OCI-LY3 (cell line): ENCODE measurements at regions not wholly inside any gene's neighbourhood (a gene's known extent, or its start where the extent isn't known, plus 50 kb on each side); places are given as distances from the start of the nearest gene placed in this dataset.

Experiments used
- EZH2phosphoT487 ChIP-seq: fragments of 200-600 bp; shearing (Covaris generic); IDR thresholded peaks from 2 replicates; pipeline ENCODE4 v1.6.1; 2018; ENCODE audit warnings: antibody characterized with exemption, mixed run types, low read depth
- TF ChIP-seq, protein P1 (sequence below): fragments of 200-600, 300-600 bp; sonication (generic); IDR thresholded peaks from 2 replicates; pipeline ENCODE4 v1.5.1; 2014; ENCODE audit warnings: antibody characterized with exemption, low read length, low read depth

DNA sequence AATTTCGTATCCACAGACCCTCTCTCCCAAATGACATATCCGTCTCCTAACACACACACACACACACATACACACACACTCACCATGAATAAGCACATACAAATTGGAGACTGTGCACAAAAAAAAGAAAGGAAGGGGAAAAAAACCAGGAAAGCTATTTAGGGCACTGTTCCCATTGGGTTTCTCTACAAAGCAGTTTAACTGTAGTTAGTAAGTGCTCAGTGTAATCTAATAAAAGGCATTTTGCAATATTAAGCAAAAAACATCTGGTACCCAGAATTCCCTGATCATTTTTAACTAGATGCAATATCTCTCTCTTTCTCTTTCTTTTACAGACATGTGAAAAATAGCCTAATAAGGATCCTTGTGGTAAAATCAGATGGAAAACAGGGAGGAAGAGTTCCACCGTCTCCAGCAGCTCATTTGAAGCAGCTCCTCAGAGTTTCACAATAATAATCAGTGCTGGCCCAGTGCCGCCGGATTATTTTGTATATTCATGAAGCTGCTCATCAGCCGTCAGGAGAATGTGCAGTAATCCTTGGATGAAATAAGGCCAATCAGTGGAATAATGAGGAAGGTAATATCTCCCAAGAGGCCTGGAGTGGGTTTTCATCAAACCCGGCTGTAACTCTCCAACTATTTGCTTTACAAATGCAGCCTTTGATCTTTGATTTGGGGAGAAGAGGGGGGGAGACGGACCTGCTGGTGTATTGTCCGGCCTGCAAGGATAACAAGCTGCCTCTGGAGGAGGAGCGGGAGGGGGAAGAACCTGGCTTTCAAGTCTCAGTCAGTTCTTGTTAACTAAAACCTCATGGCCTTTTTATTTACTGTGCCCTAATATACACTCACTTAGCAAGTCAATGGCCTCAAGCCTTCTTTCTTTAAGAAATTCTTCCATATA is 227.6 kb upstream of the SMIM21 start:
- TF ChIP-seq, protein P1, sequence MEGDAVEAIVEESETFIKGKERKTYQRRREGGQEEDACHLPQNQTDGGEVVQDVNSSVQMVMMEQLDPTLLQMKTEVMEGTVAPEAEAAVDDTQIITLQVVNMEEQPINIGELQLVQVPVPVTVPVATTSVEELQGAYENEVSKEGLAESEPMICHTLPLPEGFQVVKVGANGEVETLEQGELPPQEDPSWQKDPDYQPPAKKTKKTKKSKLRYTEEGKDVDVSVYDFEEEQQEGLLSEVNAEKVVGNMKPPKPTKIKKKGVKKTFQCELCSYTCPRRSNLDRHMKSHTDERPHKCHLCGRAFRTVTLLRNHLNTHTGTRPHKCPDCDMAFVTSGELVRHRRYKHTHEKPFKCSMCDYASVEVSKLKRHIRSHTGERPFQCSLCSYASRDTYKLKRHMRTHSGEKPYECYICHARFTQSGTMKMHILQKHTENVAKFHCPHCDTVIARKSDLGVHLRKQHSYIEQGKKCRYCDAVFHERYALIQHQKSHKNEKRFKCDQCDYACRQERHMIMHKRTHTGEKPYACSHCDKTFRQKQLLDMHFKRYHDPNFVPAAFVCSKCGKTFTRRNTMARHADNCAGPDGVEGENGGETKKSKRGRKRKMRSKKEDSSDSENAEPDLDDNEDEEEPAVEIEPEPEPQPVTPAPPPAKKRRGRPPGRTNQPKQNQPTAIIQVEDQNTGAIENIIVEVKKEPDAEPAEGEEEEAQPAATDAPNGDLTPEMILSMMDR: no peak
- no peak for TF ChIP-seq EZH2phosphoT487
